HG03432 (cell line): ENCODE measurements at regions not wholly inside any gene's neighbourhood (a gene's known extent, or its start where the extent isn't known, plus 50 kb on each side); places are given as distances from the start of the nearest gene placed in this dataset.
A peak's percentile ranks its signal among the peaks of the same experiment; 100 is the strongest.

Experiments
- ATAC-seq: cut with Tn5 transposase; IDR thresholded peaks from one replicate; pipeline ENCODE4 v1.9.1; 2021; ENCODE audit warnings: mild to moderate bottlenecking, moderate library complexity; ENCODE audit not compliant: unreplicated experiment

- no peak for ATAC-seq
These were observed 181.1 kb upstream of the ARID2 start for GRCh38 chr12:45548426-45548825.

GRCh38 chr12:45549337-45549902 is 180.1 kb upstream of the ARID2 start:
- no peak for ATAC-seq

GRCh38 chr12:45553204-45553603 is 176.3 kb upstream of the ARID2 start:
- ATAC-seq, result no peak

GRCh38 chr12:45557016-45557415 is 172.5 kb upstream of the ARID2 start:
- ATAC-seq, result no peak

GRCh38 chr12:45558353-45558752 is 171.2 kb upstream of the ARID2 start:
- no peak for ATAC-seq

- no peak for ATAC-seq
These were observed 170.0 kb upstream of the ARID2 start for GRCh38 chr12:45559537-45559936.

GRCh38 chr12:45560689-45561088 is 168.8 kb upstream of the ARID2 start:
- ATAC-seq, result no peak

GRCh38 chr12:45561488-45561887 is 168.0 kb upstream of the ARID2 start:
- no peak for ATAC-seq

GRCh38 chr12:45565590-45565989 is 163.9 kb upstream of the ARID2 start:
- ATAC-seq, result no peak

GRCh38 chr12:45566257-45566656 is 163.2 kb upstream of the ARID2 start:
- ATAC-seq, result no peak

- ATAC-seq, result no peak
These were observed 160.7 kb upstream of the ARID2 start for GRCh38 chr12:45568808-45569207.

GRCh38 chr12:45570501-45570900 is 159.0 kb upstream of the ARID2 start:
- ATAC-seq, result no peak

- ATAC-seq, result no peak
These were observed 157.4 kb upstream of the ARID2 start for GRCh38 chr12:45572114-45572513.

GRCh38 chr12:45575417-45575816 is 154.1 kb upstream of the ARID2 start:
- no peak for ATAC-seq

- peak; percentile 68 for ATAC-seq
These were observed 153.6 kb upstream of the ARID2 start for GRCh38 chr12:45575823-45576475.

GRCh38 chr12:45577844-45578399 is 151.6 kb upstream of the ARID2 start:
- ATAC-seq, result peak; percentile 50

- no peak for ATAC-seq
These were observed 149.0 kb upstream of the ARID2 start for GRCh38 chr12:45580356-45580969.

- no peak for ATAC-seq
These were observed 148.4 kb upstream of the ARID2 start for GRCh38 chr12:45581112-45581511.

- no peak for ATAC-seq
These were observed 147.0 kb upstream of the ARID2 start for GRCh38 chr12:45582536-45582935.

- ATAC-seq, result no peak
These were observed 146.4 kb upstream of the ARID2 start for GRCh38 chr12:45582986-45583659.

- ATAC-seq, result no peak
These were observed 145.2 kb upstream of the ARID2 start for GRCh38 chr12:45584336-45584735.
